ENCODE measurements at regions not wholly inside any gene's neighbourhood (a gene's known extent, or its start where the extent isn't known, plus 50 kb on each side); places are given as distances from the start of the nearest gene placed in this dataset.

GRCh38 chr16:49085686-49086085 lies 196.0 kb downstream of the CBLN1 start:
- H3K36me3 ChIP-seq (ENCODE audit: insufficient read depth in 1 of 2, low read depth in 1 of 2) = no peaks in the 10 kb centered on the region
- no peak overlapping the region for H3K27ac ChIP-seq
- no peaks in the 10 kb centered on the region for H3K4me1 ChIP-seq
- no peaks in the 10 kb centered on the region for H3K27me3 ChIP-seq (ENCODE audit: insufficient read depth in 3 of 3, low read length in 2 of 3)
- no peak for DNase-seq
- TF ChIP-seq CTCF (IDR thresholded peaks at IDR 0.05) = no peak
- intact Hi-C loops (cut with DNase I) = no loop called here
- WGBS, 3 donors = 67 to 72% (median 68%) methylated on average over 2 of the region's 2 CpGs
- H3K9me3 ChIP-seq = no peaks in the 10 kb centered on the region
- no peak overlapping the region for H3K4me3 ChIP-seq
- ATAC-seq = no peak

- ATAC-seq (no peak), DNase-seq (no peak)
- intact Hi-C loops (cut with DNase I) = no loop called here
- Histone ChIP-seq H3K27me3 (ENCODE audit: insufficient read depth in 3 of 3, low read length in 2 of 3) (no peaks in the 10 kb centered on the region), H3K4me1 (no peaks in the 10 kb centered on the region), H3K9me3 (no peaks in the 10 kb centered on the region), H3K4me3 (no peak overlapping the region), H3K27ac (no peak overlapping the region), H3K36me3 (ENCODE audit: insufficient read depth in 1 of 2, low read depth in 1 of 2) (no peaks in the 10 kb centered on the region)
- no peak for TF ChIP-seq CTCF (IDR thresholded peaks at IDR 0.05)
Observed at GRCh38 chr16:49084628-49085390, 196.8 kb downstream of the CBLN1 start.

GRCh38 chr16:49081554-49081953 lies 200.1 kb downstream of the CBLN1 start:
- Histone ChIP-seq H3K4me3 (no peak overlapping the region), H3K27me3 (ENCODE audit: insufficient read depth in 3 of 3, low read length in 2 of 3) (no peaks in the 10 kb centered on the region), H3K9me3 (peaks cover 10% of the 10 kb centered on the region), H3K4me1 (no peaks in the 10 kb centered on the region), H3K36me3 (ENCODE audit: insufficient read depth in 1 of 2, low read depth in 1 of 2) (no peaks in the 10 kb centered on the region), H3K27ac (no peak overlapping the region)
- intact Hi-C loops (cut with DNase I) = no loop called here
- no peak for TF ChIP-seq CTCF (IDR thresholded peaks at IDR 0.05)
- no peak for DNase-seq
- WGBS, 3 donors = 36 to 48% (median 38%) methylated on average over 3 of the region's 3 CpGs
- ATAC-seq = no peak

GRCh38 chr16:49081086-49081485 lies 200.6 kb downstream of the CBLN1 start:
- ATAC-seq (no peak), DNase-seq (no peak)
- Histone ChIP-seq H3K27me3 (ENCODE audit: insufficient read depth in 3 of 3, low read length in 2 of 3) (no peaks in the 10 kb centered on the region), H3K27ac (no peak overlapping the region), H3K9me3 (peaks cover 10% of the 10 kb centered on the region), H3K4me3 (no peak overlapping the region), H3K4me1 (no peaks in the 10 kb centered on the region), H3K36me3 (ENCODE audit: insufficient read depth in 1 of 2, low read depth in 1 of 2) (no peaks in the 10 kb centered on the region)
- TF ChIP-seq CTCF (IDR thresholded peaks at IDR 0.05) = no peak
- intact Hi-C loops (cut with DNase I) = no loop called here
- 88 to 95% (median 90%) methylated on average over 11 of the region's 11 CpGs for WGBS, 3 donors

GRCh38 chr16:49078571-49078970 lies 203.1 kb downstream of the CBLN1 start:
- Histone ChIP-seq H3K27ac (no peak overlapping the region), H3K4me3 (no peak overlapping the region), H3K4me1 (no peaks in the 10 kb centered on the region), H3K27me3 (ENCODE audit: insufficient read depth in 3 of 3, low read length in 2 of 3) (no peaks in the 10 kb centered on the region), H3K9me3 (peaks cover 10% of the 10 kb centered on the region), H3K36me3 (ENCODE audit: insufficient read depth in 1 of 2, low read depth in 1 of 2) (no peaks in the 10 kb centered on the region)
- TF ChIP-seq CTCF (IDR thresholded peaks at IDR 0.05) = no peak
- DNase-seq (no peak), ATAC-seq (no peak)
- WGBS, 3 donors = 63 to 78% (median 76%) methylated on average over 7 of the region's 7 CpGs
- intact Hi-C loops (cut with DNase I) = no loop called here

Data from psoas muscle (tissue), 7 donors.